Caco-2 (cell line): ENCODE measurements at regions not wholly inside any gene's neighbourhood (a gene's known extent, or its start where the extent isn't known, plus 50 kb on each side); places are given as distances from the start of the nearest gene placed in this dataset.

Source experiments
- BruUV-seq: library from RNA; stranded (reverse); fragments of 400-500 nt; replicated peaks from 2 replicates; lab custom pipeline; 2021; lab: Mats Ljungman, UMichigan
- CTCF ChIA-PET: fragments of 300-600 bp; sonication (Branson Sonifier 250); formaldehyde crosslinking; loops from one replicate; lab custom pipeline; 2022; ENCODE audit warnings: antibody characterized with exemption; lab: Charles Lee
- POLR2A ChIA-PET: fragments of 300-600 bp; sonication (Branson Sonifier 250); formaldehyde crosslinking; loops from one replicate; lab custom pipeline; 2022; ENCODE audit warnings: antibody characterized with exemption; lab: Charles Lee
- DNase-seq, 2 experiments: peaks; one replicate each; pipeline versions ENCODE4 v3.0.0 to v3.0.0-alpha.2; 2020 to 2022
- H3K27me3 ChIP-seq: replicated peaks from 2 replicates; pipeline ENCODE4 v1.6.0; 2011; ENCODE audit warnings: low read length; ENCODE audit not compliant: control insufficient read depth, insufficient read depth
- H3K36me3 ChIP-seq: 2 replicates; pipeline ENCODE4 v1.5.1; 2011; ENCODE audit warnings: low read length; ENCODE audit not compliant: control insufficient read depth, insufficient read depth
- H3K4me1 ChIP-seq: fragments of 250-450 bp; sonication (Bioruptor Pico); 2 replicates; pipeline ENCODE4 v1.5.1; 2020; ENCODE audit warnings: mild to moderate bottlenecking
- H3K4me3 ChIP-seq: 2 replicates; pipeline ENCODE4 v1.5.1; 2011; ENCODE audit warnings: low read depth, mild to moderate bottlenecking, control low read depth, low read length
- H3K9me3 ChIP-seq: fragments of 250-450 bp; sonication (Bioruptor Pico); 2 replicates; pipeline ENCODE4 v1.5.1; 2020; ENCODE audit warnings: mild to moderate bottlenecking, moderate library complexity
- H3K27ac Mint-ChIP-seq: one replicate; pipeline ENCODE4 v1.8.0; 2022; ENCODE audit warnings: mixed read lengths; ENCODE audit not compliant: unreplicated experiment
- H3K27me3 Mint-ChIP-seq: one replicate; pipeline ENCODE4 v1.8.0; 2022; ENCODE audit warnings: mixed read lengths; ENCODE audit not compliant: insufficient read depth, unreplicated experiment
- H3K36me3 Mint-ChIP-seq: one replicate; pipeline ENCODE4 v1.8.0; 2022; ENCODE audit warnings: mild to moderate bottlenecking, mixed read lengths; ENCODE audit not compliant: insufficient read depth, unreplicated experiment
- H3K4me1 Mint-ChIP-seq: one replicate; pipeline ENCODE4 v1.8.0; 2022; ENCODE audit warnings: low read depth, mixed read lengths; ENCODE audit not compliant: unreplicated experiment
- H3K4me3 Mint-ChIP-seq: one replicate; pipeline ENCODE4 v1.8.0; 2022; ENCODE audit warnings: mild to moderate bottlenecking, moderate library complexity, mixed read lengths; ENCODE audit not compliant: unreplicated experiment
- H3K9me3 Mint-ChIP-seq: one replicate; pipeline ENCODE4 v1.8.0; 2022; ENCODE audit warnings: mixed read lengths; ENCODE audit not compliant: unreplicated experiment
- CTCF ChIP-seq, 2 experiments: fragments of 200-600 bp in 1 of 2; IDR thresholded peaks; 1 replicate in 1 of 2; 2 replicates in 1 of 2; pipeline versions ENCODE4 v1.5.1 to v1.8.0; 2011 to 2022; ENCODE audit warnings: antibody characterized with exemption in 1 of 2, control low read depth in 1 of 2, inconsistent platforms in 1 of 2, low read depth in 1 of 2, low read length in 1 of 2, mild to moderate bottlenecking in 1 of 2, moderate library complexity in 1 of 2; ENCODE audit not compliant: insufficient read depth in 1 of 2, severe bottlenecking in 1 of 2, unreplicated experiment in 1 of 2
- intact Hi-C: fragments of 100-400 bp; cut with micrococcal nuclease; formaldehyde crosslinking; loops from one replicate; pipeline ENCODE4 v1.10.0; 2022; ENCODE audit not compliant: unreplicated experiment

- CTCF ChIA-PET, result no interaction called here
- Mint-ChIP-seq H3K27me3 (no peaks in the 10 kb centered on the region), H3K36me3 (no peaks in the 10 kb centered on the region), H3K27ac (no peak overlapping the region), H3K4me3 (no peak overlapping the region), H3K4me1 (peaks cover 13% of the 10 kb centered on the region), H3K9me3 (no peaks in the 10 kb centered on the region)
- Histone ChIP-seq H3K27me3 (no peaks in the 10 kb centered on the region), H3K4me3 (no peak overlapping the region), H3K9me3 (no peaks in the 10 kb centered on the region), H3K4me1 (peaks cover 16% of the 10 kb centered on the region; the same call in 1 of the 2 replicates), H3K36me3 (no peaks in the 10 kb centered on the region)
- no peak for DNase-seq
- TF ChIP-seq CTCF (IDR thresholded peaks at IDR 0.05; ENCODE audit: insufficient read depth in 1 of 2, low read depth in 1 of 2, low read length in 1 of 2, severe bottlenecking in 1 of 2, unreplicated experiment in 1 of 2), result no peak
- POLR2A ChIA-PET, result no interaction called here
- intact Hi-C loops, result loop anchor here (5.0 kb wide), 1 partner anchor 42 kb away; no protein-coding TSS in a partner anchor
- no TSS peak for BruUV-seq
Observed at GRCh38 chr6:33894438-33894837, 90.6 kb upstream of the MLN start.

DNA sequence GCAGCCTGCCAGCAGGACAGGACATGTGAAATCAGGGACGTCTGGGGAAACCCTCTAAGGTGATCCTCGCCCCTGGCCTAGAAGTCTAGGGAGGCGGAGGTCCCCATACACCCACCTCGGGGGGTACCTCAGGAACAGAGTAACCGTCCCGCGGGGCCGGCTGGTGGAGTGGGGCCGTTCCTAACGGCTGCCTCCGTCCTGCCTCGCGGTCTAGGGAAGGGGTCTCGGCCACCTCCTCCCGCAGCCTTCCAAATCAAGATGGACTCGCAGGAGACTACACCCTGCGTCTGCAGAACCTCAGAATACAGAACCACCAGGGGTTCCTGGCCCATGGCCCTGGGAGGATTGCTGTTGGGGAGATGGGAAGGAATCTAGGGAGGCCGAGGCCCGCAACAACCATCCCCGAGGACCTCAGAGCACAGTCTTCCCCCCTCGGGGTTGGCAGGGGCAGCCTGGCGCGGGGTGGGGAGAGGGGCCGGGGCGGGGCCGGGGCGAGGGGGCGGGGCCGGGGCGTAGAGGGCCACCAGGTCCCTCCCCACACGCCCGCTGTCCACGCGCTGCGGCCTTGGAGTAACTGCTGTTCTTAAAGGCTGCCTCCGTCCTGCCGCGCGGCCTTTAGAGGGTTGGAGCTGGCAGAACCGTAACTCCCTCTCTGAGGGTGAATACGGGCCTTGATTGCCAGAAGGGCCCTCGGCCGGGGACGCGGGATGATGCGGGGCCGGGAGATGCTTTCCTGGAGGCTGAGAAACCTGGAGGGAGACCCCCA, 89.0 kb upstream of the MLN start:
- Histone ChIP-seq H3K27me3 (no peaks in the 10 kb centered on the region), H3K4me3 (no peak overlapping the region), H3K4me1 (peaks cover 16% of the 10 kb centered on the region; the same call in 1 of the 2 replicates), H3K36me3 (no peaks in the 10 kb centered on the region), H3K9me3 (no peaks in the 10 kb centered on the region)
- Mint-ChIP-seq H3K9me3 (no peaks in the 10 kb centered on the region), H3K4me1 (peaks cover 13% of the 10 kb centered on the region), H3K27ac (no peak overlapping the region), H3K4me3 (no peak overlapping the region), H3K27me3 (no peaks in the 10 kb centered on the region), H3K36me3 (no peaks in the 10 kb centered on the region)
- ChIA-PET CTCF (no interaction called here), POLR2A (no interaction called here)
- no peak for DNase-seq
- TF ChIP-seq CTCF (IDR thresholded peaks at IDR 0.05; ENCODE audit: insufficient read depth in 1 of 2, low read depth in 1 of 2, low read length in 1 of 2, severe bottlenecking in 1 of 2, unreplicated experiment in 1 of 2), result no peak
- no TSS peak for BruUV-seq
- intact Hi-C loops, result loop anchor here (5.0 kb wide), 1 partner anchor 40 kb away; no protein-coding TSS in a partner anchor

GRCh38 chr6:33888664-33889200, 84.9 kb upstream of the MLN start:
- ChIA-PET CTCF (no interaction called here), POLR2A (no interaction called here)
- Mint-ChIP-seq H3K27me3 (no peaks in the 10 kb centered on the region), H3K27ac (no peak overlapping the region), H3K9me3 (no peaks in the 10 kb centered on the region), H3K36me3 (no peaks in the 10 kb centered on the region), H3K4me1 (peaks cover 13% of the 10 kb centered on the region), H3K4me3 (no peak overlapping the region)
- no peak for TF ChIP-seq CTCF (IDR thresholded peaks at IDR 0.05; ENCODE audit: insufficient read depth in 1 of 2, low read depth in 1 of 2, low read length in 1 of 2, severe bottlenecking in 1 of 2, unreplicated experiment in 1 of 2)
- intact Hi-C loops, result no loop called here
- BruUV-seq, result no TSS peak
- Histone ChIP-seq H3K36me3 (no peaks in the 10 kb centered on the region), H3K4me3 (no peak overlapping the region), H3K4me1 (peaks cover 16% of the 10 kb centered on the region), H3K27me3 (no peaks in the 10 kb centered on the region), H3K9me3 (no peaks in the 10 kb centered on the region)
- DNase-seq, result no peak
